Left renal pelvis (tissue), 4 donors: ENCODE measurements at regions not wholly inside any gene's neighbourhood (a gene's known extent, or its start where the extent isn't known, plus 50 kb on each side); places are given as distances from the start of the nearest gene placed in this dataset.
"Not testable (repeated sequence)": the region's sequence is repeated elsewhere in the genome, so short reads cannot be mapped to it uniquely, and the experiment has no call there.

Experiments
- DNase-seq, 4 donors: peaks; one replicate each; pipeline ENCODE4 v3.0.0-alpha.2; 2013; ENCODE audit warnings: low read depth in 4 of 4, low spot score in 3 of 4

- no peak for DNase-seq
These were observed 777.1 kb downstream of the RNF144A start for GRCh38 chr2:7694076-7694985.

- not testable (repeated sequence) for DNase-seq
These were observed 779.3 kb downstream of the RNF144A start for GRCh38 chr2:7696556-7696955.

GRCh38 chr2:7697052-7697451, 779.8 kb downstream of the RNF144A start:
- DNase-seq: no peak

- DNase-seq: no peak
These were observed 784.6 kb downstream of the RNF144A start for GRCh38 chr2:7701791-7702190.

GRCh38 chr2:7703048-7703447, 785.8 kb downstream of the RNF144A start:
- no peak for DNase-seq

- DNase-seq: no peak
These were observed 786.4 kb downstream of the RNF144A start for GRCh38 chr2:7703543-7704144.

GRCh38 chr2:7704296-7704865, 787.2 kb downstream of the RNF144A start:
- DNase-seq: no peak

- no peak for DNase-seq
These were observed 789.6 kb downstream of the RNF144A start for GRCh38 chr2:7706791-7707190.

- DNase-seq: no peak
These were observed 790.5 kb downstream of the RNF144A start for GRCh38 chr2:7707723-7708122.

- DNase-seq: no peak
These were observed 792.7 kb downstream of the RNF144A start for GRCh38 chr2:7709907-7710306.

GRCh38 chr2:7711167-7711566, 794.0 kb downstream of the RNF144A start:
- DNase-seq: no peak

GRCh38 chr2:7719876-7720275, 802.7 kb downstream of the RNF144A start:
- no peak for DNase-seq

- no peak for DNase-seq
These were observed 804.3 kb downstream of the RNF144A start for GRCh38 chr2:7721413-7721995.

- DNase-seq: no peak
These were observed 805.1 kb downstream of the RNF144A start for GRCh38 chr2:7722212-7722910.

GRCh38 chr2:7724336-7724735, 807.1 kb downstream of the RNF144A start:
- no peak for DNase-seq

- peak in 3 of 4 donors; percentile 14 to 43 (median 17) for DNase-seq
These were observed 808.1 kb downstream of the RNF144A start for GRCh38 chr2:7725171-7725849.

- no peak for DNase-seq
These were observed 808.6 kb downstream of the RNF144A start for GRCh38 chr2:7725850-7726242.

GRCh38 chr2:7726989-7727388, 809.8 kb downstream of the RNF144A start:
- no peak for DNase-seq

- DNase-seq: no peak
These were observed 811.2 kb downstream of the RNF144A start for GRCh38 chr2:7728388-7728787.

- DNase-seq: no peak
These were observed 813.2 kb downstream of the RNF144A start for GRCh38 chr2:7730449-7730848.
